GM18858 (cell line): ENCODE measurements at regions not wholly inside any gene's neighbourhood (a gene's known extent, or its start where the extent isn't known, plus 50 kb on each side); places are given as distances from the start of the nearest gene placed in this dataset.
"Not testable (repeated sequence)": the region's sequence is repeated elsewhere in the genome, so short reads cannot be mapped to it uniquely, and the experiment has no call there.

ENCODE experiments used
- ATAC-seq: cut with Tn5 transposase; IDR thresholded peaks from one replicate; pipeline ENCODE4 v1.9.1; 2021; ENCODE audit not compliant: unreplicated experiment

GRCh38 chr1:102821707-102822106 lies 286.6 kb downstream of the COL11A1 start:
- ATAC-seq: no peak

- ATAC-seq: no peak
Observed at GRCh38 chr1:102800406-102800805, 307.9 kb downstream of the COL11A1 start.

GRCh38 chr1:102799496-102799895 lies 308.8 kb downstream of the COL11A1 start:
- ATAC-seq: no peak

GRCh38 chr1:102798718-102799117 lies 309.6 kb downstream of the COL11A1 start:
- no peak for ATAC-seq

GRCh38 chr1:102796429-102796828 lies 311.9 kb downstream of the COL11A1 start:
- ATAC-seq: no peak

- no peak for ATAC-seq
Observed at GRCh38 chr1:102790997-102791396, 317.3 kb downstream of the COL11A1 start.

- ATAC-seq: not testable (repeated sequence)
Observed at GRCh38 chr1:102789951-102790350, 318.4 kb downstream of the COL11A1 start.

- ATAC-seq: no peak
Observed at GRCh38 chr1:102783487-102783886, 324.8 kb downstream of the COL11A1 start.

- ATAC-seq: no peak
Observed at GRCh38 chr1:102782144-102782543, 326.2 kb downstream of the COL11A1 start.

- no peak for ATAC-seq
Observed at GRCh38 chr1:102776071-102776470, 332.3 kb downstream of the COL11A1 start.

GRCh38 chr1:102772831-102773230 lies 335.5 kb downstream of the COL11A1 start:
- ATAC-seq: no peak

- no peak for ATAC-seq
Observed at GRCh38 chr1:102758418-102758817, 349.9 kb downstream of the COL11A1 start.

GRCh38 chr1:102757363-102757762 lies 351.0 kb downstream of the COL11A1 start:
- no peak for ATAC-seq

GRCh38 chr1:102751111-102751510 lies 357.2 kb downstream of the COL11A1 start:
- no peak for ATAC-seq

GRCh38 chr1:102742426-102742825 lies 365.9 kb downstream of the COL11A1 start:
- no peak for ATAC-seq

- no peak for ATAC-seq
Observed at GRCh38 chr1:102733491-102734236, 374.7 kb downstream of the COL11A1 start.

- no peak for ATAC-seq
Observed at GRCh38 chr1:102732927-102733326, 375.4 kb downstream of the COL11A1 start.

- ATAC-seq: no peak
Observed at GRCh38 chr1:102726417-102726816, 381.9 kb downstream of the COL11A1 start.

- ATAC-seq: no peak
Observed at GRCh38 chr1:102724741-102725140, 383.6 kb downstream of the COL11A1 start.

- ATAC-seq: no peak
Observed at GRCh38 chr1:102715150-102715549, 393.2 kb downstream of the COL11A1 start.

- ATAC-seq: no peak
Observed at GRCh38 chr1:102699524-102699923, 408.8 kb downstream of the COL11A1 start.

- ATAC-seq: no peak
Observed at GRCh38 chr1:102693345-102693744, 415.0 kb downstream of the COL11A1 start.

GRCh38 chr1:102691592-102692090 lies 416.7 kb downstream of the COL11A1 start:
- no peak for ATAC-seq
